ENCODE measurements at regions not wholly inside any gene's neighbourhood (a gene's known extent, or its start where the extent isn't known, plus 50 kb on each side); places are given as distances from the start of the nearest gene placed in this dataset.

DNA sequence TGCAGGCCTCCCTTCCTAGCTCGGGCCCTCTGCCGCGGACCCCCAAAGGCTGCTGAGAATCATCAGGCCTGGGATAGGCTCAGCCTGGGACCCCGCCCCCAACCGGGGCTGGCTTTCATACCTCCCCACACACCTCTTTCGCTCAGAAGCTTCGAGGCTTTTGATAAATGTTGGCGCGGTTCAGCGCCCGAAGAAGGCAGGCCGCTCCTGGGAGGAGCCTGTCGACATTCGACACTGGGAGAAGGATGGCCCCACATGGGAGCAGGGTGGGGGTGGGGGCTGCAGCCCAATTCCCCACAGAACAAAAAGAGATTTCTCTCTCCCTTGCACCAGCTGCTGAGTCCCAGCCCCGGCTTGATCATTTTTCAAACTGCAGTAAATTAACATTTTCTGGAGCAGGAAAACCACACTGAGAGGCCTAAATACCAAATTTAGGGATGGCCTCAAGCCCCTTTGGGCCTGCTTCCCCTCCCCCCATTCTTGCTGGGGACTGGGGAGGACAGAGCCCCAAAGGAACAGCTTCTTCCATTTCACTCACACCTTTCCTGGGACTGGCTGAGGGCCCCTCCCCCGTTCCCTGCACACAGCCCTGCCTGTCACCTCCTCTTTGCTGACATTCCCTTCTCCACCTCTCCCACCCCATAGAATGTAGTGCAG lies 112.9 kb upstream of the PJA1 start:
- H2AFZ ChIP-seq (ENCODE audit: low read depth) = no peak overlapping the region
- H3K4me1 ChIP-seq (ENCODE audit: low read depth, poor library complexity, severe bottlenecking) = no peaks in the 10 kb centered on the region
- H3K27ac ChIP-seq = no peak overlapping the region
- TF ChIP-seq, protein P1, sequence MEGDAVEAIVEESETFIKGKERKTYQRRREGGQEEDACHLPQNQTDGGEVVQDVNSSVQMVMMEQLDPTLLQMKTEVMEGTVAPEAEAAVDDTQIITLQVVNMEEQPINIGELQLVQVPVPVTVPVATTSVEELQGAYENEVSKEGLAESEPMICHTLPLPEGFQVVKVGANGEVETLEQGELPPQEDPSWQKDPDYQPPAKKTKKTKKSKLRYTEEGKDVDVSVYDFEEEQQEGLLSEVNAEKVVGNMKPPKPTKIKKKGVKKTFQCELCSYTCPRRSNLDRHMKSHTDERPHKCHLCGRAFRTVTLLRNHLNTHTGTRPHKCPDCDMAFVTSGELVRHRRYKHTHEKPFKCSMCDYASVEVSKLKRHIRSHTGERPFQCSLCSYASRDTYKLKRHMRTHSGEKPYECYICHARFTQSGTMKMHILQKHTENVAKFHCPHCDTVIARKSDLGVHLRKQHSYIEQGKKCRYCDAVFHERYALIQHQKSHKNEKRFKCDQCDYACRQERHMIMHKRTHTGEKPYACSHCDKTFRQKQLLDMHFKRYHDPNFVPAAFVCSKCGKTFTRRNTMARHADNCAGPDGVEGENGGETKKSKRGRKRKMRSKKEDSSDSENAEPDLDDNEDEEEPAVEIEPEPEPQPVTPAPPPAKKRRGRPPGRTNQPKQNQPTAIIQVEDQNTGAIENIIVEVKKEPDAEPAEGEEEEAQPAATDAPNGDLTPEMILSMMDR (conservative IDR thresholded peaks at IDR 0.05; ENCODE audit: low read depth, low read length) = no peak
- no peaks in the 10 kb centered on the region for H3K27me3 ChIP-seq (ENCODE audit: insufficient read depth, low read depth)
- no peak overlapping the region for H3K4me3 ChIP-seq (IDR thresholded peaks at IDR 0.05; ENCODE audit: insufficient read depth, low read depth, low read length)
- H3K36me3 ChIP-seq (ENCODE audit: insufficient read depth) = no peaks in the 10 kb centered on the region
- H3K9ac ChIP-seq = no peak overlapping the region
- H4K20me1 ChIP-seq (ENCODE audit: insufficient read depth) = no peaks in the 10 kb centered on the region
- H3K4me2 ChIP-seq = no peak overlapping the region
- no peaks in the 10 kb centered on the region for H3K79me2 ChIP-seq (ENCODE audit: insufficient read depth, low read depth)

DNA sequence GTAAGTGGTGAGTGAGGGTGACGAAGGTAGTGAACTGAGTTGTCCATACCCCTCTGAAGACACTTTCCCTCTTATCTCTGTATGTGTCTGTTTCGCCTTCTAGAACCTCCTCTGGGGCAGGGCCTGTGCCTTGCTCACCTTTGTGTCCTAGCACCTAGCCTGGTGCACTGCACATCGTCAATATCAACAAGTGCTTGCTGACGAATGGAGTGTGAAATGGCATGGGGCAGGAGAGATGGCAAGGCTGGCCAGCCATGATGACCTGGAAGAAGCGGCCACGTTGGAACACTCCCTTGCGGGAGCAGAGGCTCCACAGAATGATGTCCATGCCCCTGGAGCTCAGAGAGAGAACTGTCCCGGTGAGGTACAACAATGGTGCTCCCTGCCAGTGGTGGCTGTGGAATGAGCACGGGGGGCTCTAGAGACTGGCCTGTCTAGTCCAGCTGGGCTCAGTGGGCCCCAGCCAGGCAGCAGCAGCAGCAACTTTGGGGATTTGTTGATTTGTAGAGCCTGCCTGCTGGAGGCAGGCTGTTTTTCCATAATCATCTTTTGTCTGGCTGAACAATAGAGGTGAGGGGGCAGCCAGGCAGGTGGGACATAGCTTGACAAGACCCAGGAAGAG lies 112.2 kb upstream of the PJA1 start:
- Histone ChIP-seq H3K27ac (no peak overlapping the region), H3K4me2 (no peak overlapping the region)

DNA sequence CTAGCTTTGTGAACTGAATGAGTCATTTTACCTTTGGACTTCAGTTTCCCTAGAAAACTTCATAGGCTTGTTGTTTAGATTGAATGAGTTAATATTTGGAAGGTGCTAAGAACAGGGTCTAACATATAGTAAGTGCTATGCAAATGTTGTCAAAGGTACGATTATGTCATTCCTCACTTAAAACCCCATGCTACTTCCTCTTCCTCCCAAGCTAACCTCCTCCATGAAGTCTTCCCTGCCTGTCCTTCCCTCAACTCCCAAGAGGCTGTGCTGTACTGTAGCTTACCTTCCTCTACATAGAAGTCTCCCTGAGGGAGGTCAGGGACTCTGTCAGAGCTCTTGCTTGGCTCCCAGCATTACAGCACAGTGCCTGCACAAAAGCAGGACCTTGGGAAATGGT lies 103.4 kb upstream of the PJA1 start:
- H4K20me1 ChIP-seq (ENCODE audit: insufficient read depth) = no peaks in the 10 kb centered on the region
- no peak overlapping the region for H3K27ac ChIP-seq
- TF ChIP-seq, protein P1 (conservative IDR thresholded peaks at IDR 0.05; ENCODE audit: low read depth, low read length) = no peak
- H3K4me1 ChIP-seq (ENCODE audit: low read depth, poor library complexity, severe bottlenecking) = no peaks in the 10 kb centered on the region
- H3K36me3 ChIP-seq (ENCODE audit: insufficient read depth) = no peaks in the 10 kb centered on the region
- no peak overlapping the region for H3K4me2 ChIP-seq
- H2AFZ ChIP-seq (ENCODE audit: low read depth) = no peak overlapping the region
- no peaks in the 10 kb centered on the region for H3K79me2 ChIP-seq (ENCODE audit: insufficient read depth, low read depth)
- no peak overlapping the region for H3K4me3 ChIP-seq (IDR thresholded peaks at IDR 0.05; ENCODE audit: insufficient read depth, low read depth, low read length)
- no peaks in the 10 kb centered on the region for H3K27me3 ChIP-seq (ENCODE audit: insufficient read depth, low read depth)
- no peak overlapping the region for H3K9ac ChIP-seq

More for the DNA sequence above, 112.2 kb upstream of the PJA1 start:
- no peaks in the 10 kb centered on the region for H3K4me1 ChIP-seq (ENCODE audit: low read depth, poor library complexity, severe bottlenecking)
- TF ChIP-seq, protein P1 (conservative IDR thresholded peaks at IDR 0.05; ENCODE audit: low read depth, low read length) = no peak
- no peaks in the 10 kb centered on the region for H3K36me3 ChIP-seq (ENCODE audit: insufficient read depth)
- H3K27me3 ChIP-seq (ENCODE audit: insufficient read depth, low read depth) = no peaks in the 10 kb centered on the region
- H2AFZ ChIP-seq (ENCODE audit: low read depth) = no peak overlapping the region
- H3K79me2 ChIP-seq (ENCODE audit: insufficient read depth, low read depth) = no peaks in the 10 kb centered on the region
- no peaks in the 10 kb centered on the region for H4K20me1 ChIP-seq (ENCODE audit: insufficient read depth)
- H3K9ac ChIP-seq = no peak overlapping the region
- H3K4me3 ChIP-seq (IDR thresholded peaks at IDR 0.05; ENCODE audit: insufficient read depth, low read depth, low read length) = no peak overlapping the region

GRCh38 chrX:69264158-69264581 lies 98.9 kb upstream of the PJA1 start:
- no peak overlapping the region for H3K27ac ChIP-seq
- H3K79me2 ChIP-seq (ENCODE audit: insufficient read depth, low read depth) = no peaks in the 10 kb centered on the region
- H2AFZ ChIP-seq (ENCODE audit: low read depth) = no peak overlapping the region
- H3K27me3 ChIP-seq (ENCODE audit: insufficient read depth, low read depth) = no peaks in the 10 kb centered on the region
- no peaks in the 10 kb centered on the region for H4K20me1 ChIP-seq (ENCODE audit: insufficient read depth)
- no peak overlapping the region for H3K9ac ChIP-seq
- no peaks in the 10 kb centered on the region for H3K36me3 ChIP-seq (ENCODE audit: insufficient read depth)
- no peak overlapping the region for H3K4me3 ChIP-seq (IDR thresholded peaks at IDR 0.05; ENCODE audit: insufficient read depth, low read depth, low read length)
- H3K4me2 ChIP-seq = no peak overlapping the region
- TF ChIP-seq, protein P1 (conservative IDR thresholded peaks at IDR 0.05; ENCODE audit: low read depth, low read length) = no peak
- H3K4me1 ChIP-seq (ENCODE audit: low read depth, poor library complexity, severe bottlenecking) = no peaks in the 10 kb centered on the region
